ENCODE measurements at regions not wholly inside any gene's neighbourhood (a gene's known extent, or its start where the extent isn't known, plus 50 kb on each side); places are given as distances from the start of the nearest gene placed in this dataset.

GRCh38 chr2:82109418-82109817, 1804.9 kb upstream of the LRRTM1 start:
- TF ChIP-seq CTCF (IDR thresholded peaks at IDR 0.05; ENCODE audit: low read length) = no peak
- no peak for TF ChIP-seq EZH2 (optimal IDR thresholded peaks at IDR 0.05; ENCODE audit: low read depth, low read length)
